GM21576 (cell line): ENCODE measurements at regions not wholly inside any gene's neighbourhood (a gene's known extent, or its start where the extent isn't known, plus 50 kb on each side); places are given as distances from the start of the nearest gene placed in this dataset.
"Not testable (repeated sequence)": the region's sequence is repeated elsewhere in the genome, so short reads cannot be mapped to it uniquely, and the experiment has no call there.

Experiments used
- ATAC-seq: cut with Tn5 transposase; IDR thresholded peaks from one replicate; pipeline ENCODE4 v1.9.1; 2021; ENCODE audit warnings: mild to moderate bottlenecking, moderate library complexity; ENCODE audit not compliant: unreplicated experiment

GRCh38 chr3:102360183-102360860, 74.5 kb upstream of the ZPLD1 start:
- ATAC-seq: no peak

GRCh38 chr3:102361101-102361500, 73.7 kb upstream of the ZPLD1 start:
- ATAC-seq: no peak

- not testable (repeated sequence) for ATAC-seq
Observed at GRCh38 chr3:102366116-102366515, 68.7 kb upstream of the ZPLD1 start.

- ATAC-seq: no peak
Observed at GRCh38 chr3:102374863-102375634, 59.8 kb upstream of the ZPLD1 start.

- ATAC-seq: no peak
Observed at GRCh38 chr3:102378216-102378615, 56.6 kb upstream of the ZPLD1 start.

DNA sequence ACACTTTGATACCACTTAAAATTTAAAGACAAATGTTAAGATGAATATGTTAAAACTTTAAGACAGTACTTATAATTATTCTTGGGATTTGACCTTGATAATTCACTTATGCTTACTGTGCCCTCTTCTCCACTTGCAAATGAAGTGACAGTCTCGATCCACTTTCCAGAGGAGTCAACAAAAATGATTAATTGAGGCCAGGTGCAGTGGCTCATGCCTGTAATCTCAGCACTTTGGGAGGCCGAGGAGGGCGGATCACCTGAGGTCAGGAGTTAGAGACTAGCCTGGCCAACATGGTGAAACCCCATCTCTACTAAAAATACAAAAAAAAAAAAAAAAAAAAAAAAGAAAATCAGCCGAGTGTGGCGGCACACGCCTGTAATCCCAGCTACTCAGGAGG, 52.6 kb upstream of the ZPLD1 start:
- ATAC-seq: not testable (repeated sequence)
